ENCODE measurements at regions not wholly inside any gene's neighbourhood (a gene's known extent, or its start where the extent isn't known, plus 50 kb on each side); places are given as distances from the start of the nearest gene placed in this dataset.

GRCh38 chr1:81551946-81552345 lies 248.8 kb upstream of the ADGRL2 start (continued):
- TF ChIP-seq KDM1A (IDR thresholded peaks at IDR 0.05; ENCODE audit: borderline replicate concordance, low read length) (no peak), CBX5 (IDR thresholded peaks at IDR 0.05; ENCODE audit: low read depth, low read length) (no peak), MAFK (IDR thresholded peaks at IDR 0.05; ENCODE audit: low read depth, low read length) (no peak)

Data from H1 (cell line).